Endothelial cell of umbilical vein (primary cell): ENCODE measurements at regions not wholly inside any gene's neighbourhood (a gene's known extent, or its start where the extent isn't known, plus 50 kb on each side); places are given as distances from the start of the nearest gene placed in this dataset.

Experiments used
- BruUV-seq: library from RNA; stranded (reverse); fragments of 400-500 nt; replicated peaks from 2 replicates; lab custom pipeline; 2021; lab: Mats Ljungman, UMichigan
- CTCF ChIA-PET: fragments of 300-600, 350-600 bp; sonication (Branson Sonifier 250); formaldehyde crosslinking; loops from one replicate; lab custom pipeline; 2021; ENCODE audit warnings: antibody characterized with exemption, inconsistent platforms; lab: Charles Lee
- POLR2A ChIA-PET: fragments of 300-600, 350-600 bp; sonication (Branson Sonifier 250); formaldehyde crosslinking; loops from one replicate; lab custom pipeline; 2021; ENCODE audit warnings: antibody characterized with exemption, inconsistent platforms; lab: Charles Lee
- DNase-seq: peaks from one replicate; pipeline ENCODE4 v3.0.0-alpha.2; 2011; ENCODE audit warnings: low read depth, low spot score
- FAIRE-seq: peaks from 2 replicates; lab custom pipeline; 2011; peaks lifted over from hg19 to GRCh38; lab: Jason Lieb, UNC
- H2AFZ ChIP-seq: 2 replicates; pipeline ENCODE4 v1.6.0; 2012; ENCODE audit warnings: low read depth, low read length, control low read depth, inconsistent platforms
- H3K27ac ChIP-seq: 2 replicates; pipeline ENCODE4 v1.5.1; 2011; ENCODE audit warnings: low read depth, mild to moderate bottlenecking, control low read depth, low read length, moderate library complexity; ENCODE audit not compliant: insufficient read depth
- H3K27me3 ChIP-seq, 2 experiments: 2 replicates each; pipeline versions ENCODE4 v1.6.0 to v1.6.1; 2011; ENCODE audit warnings: low read length in 2 of 2, mixed read lengths in 1 of 2; ENCODE audit not compliant: control insufficient read depth in 2 of 2, insufficient read depth in 2 of 2
- H3K36me3 ChIP-seq, 2 experiments: 2 replicates in 1 of 2; 3 replicates in 1 of 2; pipeline ENCODE4 v1.5.1; 2011; ENCODE audit warnings: low read length in 2 of 2, mild to moderate bottlenecking in 1 of 2, moderate library complexity in 1 of 2; ENCODE audit not compliant: control insufficient read depth in 2 of 2, insufficient read depth in 2 of 2; ENCODE audit errors: extremely low read depth in 1 of 2
- H3K4me1 ChIP-seq: 3 replicates; pipeline ENCODE4 v1.5.1; 2011; ENCODE audit warnings: mild to moderate bottlenecking, low read length; ENCODE audit not compliant: control insufficient read depth, insufficient read depth; ENCODE audit errors: extremely low read depth
- H3K4me2 ChIP-seq: 2 replicates; pipeline ENCODE4 v1.6.1; 2011; ENCODE audit warnings: low read length, control low read depth, mixed read lengths; ENCODE audit not compliant: insufficient read depth
- H3K4me3 ChIP-seq, 3 experiments: fragments of 200-600 bp in 1 of 3; sonication (generic), shearing (Covaris generic) in 1 of 3; replicated peaks in 1 of 3; 2 replicates each; pipeline ENCODE4 v1.5.1; 2011 to 2016; ENCODE audit warnings: control low read depth in 3 of 3, low read length in 3 of 3, mild to moderate bottlenecking in 2 of 3, inconsistent platforms in 1 of 3, low read depth in 1 of 3, moderate library complexity in 1 of 3; ENCODE audit not compliant: insufficient read depth in 1 of 3
- H3K79me2 ChIP-seq: 2 replicates; pipeline ENCODE4 v1.6.0; 2012; ENCODE audit warnings: low read length, inconsistent platforms; ENCODE audit not compliant: control insufficient read depth, insufficient read depth
- H3K9ac ChIP-seq: replicated peaks from 2 replicates; pipeline ENCODE3; 2011; ENCODE audit warnings: low read length, control low read depth; ENCODE audit not compliant: insufficient read depth; ENCODE audit errors: extremely low read depth
- H3K9me1 ChIP-seq: replicated peaks from 3 replicates; pipeline ENCODE4 v1.6.0; 2011; ENCODE audit warnings: mild to moderate bottlenecking, low read length; ENCODE audit not compliant: control insufficient read depth, insufficient read depth; ENCODE audit errors: extremely low read depth
- H3K9me3 ChIP-seq: replicated peaks from 2 replicates; pipeline ENCODE4 v1.5.1; 2012; ENCODE audit warnings: low read length, inconsistent platforms; ENCODE audit not compliant: control insufficient read depth, insufficient read depth
- H4K20me1 ChIP-seq: replicated peaks from 2 replicates; pipeline ENCODE3; 2011; ENCODE audit warnings: mild to moderate bottlenecking, low read length; ENCODE audit not compliant: control insufficient read depth, insufficient read depth; ENCODE audit errors: extremely low read depth
- FOS ChIP-seq: IDR thresholded peaks from 2 replicates; pipeline ENCODE4 v1.6.1; 2011; ENCODE audit warnings: mild to moderate bottlenecking, low read length, moderate library complexity, borderline replicate concordance; ENCODE audit not compliant: insufficient read depth
- MAX ChIP-seq: IDR thresholded peaks from 2 replicates; pipeline ENCODE4 v1.6.1; 2011; ENCODE audit not compliant: insufficient read depth, insufficient read length
- POLR2A ChIP-seq: IDR thresholded peaks from 2 replicates; pipeline ENCODE4 v1.6.1; 2012; ENCODE audit warnings: low read depth, mild to moderate bottlenecking, control low read depth, low read length
- POLR2AphosphoS5 ChIP-seq: IDR thresholded peaks from 2 replicates; pipeline ENCODE4 v1.6.1; 2012; ENCODE audit warnings: low read depth, mild to moderate bottlenecking, control low read depth, low read length, moderate library complexity; ENCODE audit not compliant: insufficient read depth
- dilution Hi-C: fragments of 300-500 bp; cut with MboI; formaldehyde crosslinking; loops from one replicate; pipeline ENCODE4 v1.15.0; 2019; ENCODE audit warnings: low sequenced_read_pairs; ENCODE audit not compliant: extremely low pct_ligation_motif_present
- intact Hi-C: fragments of 100-400 bp; cut with micrococcal nuclease; formaldehyde crosslinking; loops from one replicate; pipeline ENCODE4 v1.10.0; 2022
- TF ChIP-seq, protein P1 (sequence below), 2 donors: IDR thresholded peaks; 1 replicate in 1 of 2; 2 replicates in 1 of 2; pipeline ENCODE4 v1.5.1; 2011; ENCODE audit warnings: low read length in 2 of 2, mild to moderate bottlenecking in 2 of 2, moderate library complexity in 2 of 2, control low read depth in 1 of 2, inconsistent platforms in 1 of 2, low read depth in 1 of 2; ENCODE audit not compliant: insufficient read depth in 1 of 2; ENCODE audit errors: extremely low read depth in 1 of 2

- intact Hi-C loops, result no loop called here
- CTCF ChIA-PET, result no interaction called here
- no TSS peak for BruUV-seq
Observed at GRCh38 chr5:99807346-99807745, 727.8 kb upstream of the FAM174A start.

GRCh38 chr5:99795031-99795430 is 740.1 kb upstream of the FAM174A start:
- TF ChIP-seq, protein P1, sequence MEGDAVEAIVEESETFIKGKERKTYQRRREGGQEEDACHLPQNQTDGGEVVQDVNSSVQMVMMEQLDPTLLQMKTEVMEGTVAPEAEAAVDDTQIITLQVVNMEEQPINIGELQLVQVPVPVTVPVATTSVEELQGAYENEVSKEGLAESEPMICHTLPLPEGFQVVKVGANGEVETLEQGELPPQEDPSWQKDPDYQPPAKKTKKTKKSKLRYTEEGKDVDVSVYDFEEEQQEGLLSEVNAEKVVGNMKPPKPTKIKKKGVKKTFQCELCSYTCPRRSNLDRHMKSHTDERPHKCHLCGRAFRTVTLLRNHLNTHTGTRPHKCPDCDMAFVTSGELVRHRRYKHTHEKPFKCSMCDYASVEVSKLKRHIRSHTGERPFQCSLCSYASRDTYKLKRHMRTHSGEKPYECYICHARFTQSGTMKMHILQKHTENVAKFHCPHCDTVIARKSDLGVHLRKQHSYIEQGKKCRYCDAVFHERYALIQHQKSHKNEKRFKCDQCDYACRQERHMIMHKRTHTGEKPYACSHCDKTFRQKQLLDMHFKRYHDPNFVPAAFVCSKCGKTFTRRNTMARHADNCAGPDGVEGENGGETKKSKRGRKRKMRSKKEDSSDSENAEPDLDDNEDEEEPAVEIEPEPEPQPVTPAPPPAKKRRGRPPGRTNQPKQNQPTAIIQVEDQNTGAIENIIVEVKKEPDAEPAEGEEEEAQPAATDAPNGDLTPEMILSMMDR (IDR thresholded peaks at IDR 0.05; ENCODE audit: extremely low read depth in 1 of 2, insufficient read depth in 1 of 2, low read depth in 1 of 2, low read length in 2 of 2), result no peak
- TF ChIP-seq POLR2AphosphoS5 (no peak), MAX (no peak)
- CTCF ChIA-PET, result interaction anchor here (0.9 kb wide), 1 partner anchor 26 kb away, joined by 4 read pairs; no protein-coding TSS in a partner anchor
- FAIRE-seq, result peak; percentile 31

More at GRCh38 chr5:99807346-99807745, 727.8 kb upstream of the FAM174A start:
- H3K4me1 ChIP-seq, result no peaks in the 10 kb centered on the region
- no peaks in the 10 kb centered on the region for H3K36me3 ChIP-seq
- H3K9ac ChIP-seq, result no peak overlapping the region
- no peaks in the 10 kb centered on the region for H3K9me1 ChIP-seq
- H3K27ac ChIP-seq, result no peak overlapping the region
- dilution Hi-C loops, result no loop called here
- FAIRE-seq (no peak), DNase-seq (peak; percentile 7)
- H3K27me3 ChIP-seq, result no peaks in the 10 kb centered on the region
- H2AFZ ChIP-seq, result no peak overlapping the region
- POLR2A ChIA-PET, result no interaction called here
- no peak for TF ChIP-seq FOS
- no peak for TF ChIP-seq POLR2A
- TF ChIP-seq, protein P1 (IDR thresholded peaks at IDR 0.05; ENCODE audit: extremely low read depth in 1 of 2, insufficient read depth in 1 of 2, low read depth in 1 of 2, low read length in 2 of 2), result no peak
- no peaks in the 10 kb centered on the region for H3K79me2 ChIP-seq
- no peak overlapping the region for H3K4me2 ChIP-seq
- no peak overlapping the region for H3K4me3 ChIP-seq
- H4K20me1 ChIP-seq, result no peaks in the 10 kb centered on the region
- no peaks in the 10 kb centered on the region for H3K9me3 ChIP-seq

More at GRCh38 chr5:99795031-99795430, 740.1 kb upstream of the FAM174A start:
- Histone ChIP-seq H3K9ac (no peak overlapping the region), H3K79me2 (no peaks in the 10 kb centered on the region), H3K27ac (no peak overlapping the region), H2AFZ (no peak overlapping the region), H3K9me1 (no peaks in the 10 kb centered on the region), H4K20me1 (no peaks in the 10 kb centered on the region), H3K27me3 (no peaks in the 10 kb centered on the region), H3K4me1 (peaks cover 7% of the 10 kb centered on the region), H3K4me2 (no peak overlapping the region), H3K36me3 (no peaks in the 10 kb centered on the region), H3K9me3 (no peaks in the 10 kb centered on the region), H3K4me3 (no peak overlapping the region)
- POLR2A ChIA-PET, result no interaction called here
- dilution Hi-C loops (no loop called here), intact Hi-C loops (no loop called here)
- BruUV-seq, result no TSS peak
- no peak for DNase-seq
